Neural cell (in vitro differentiated cells): ENCODE measurements at regions not wholly inside any gene's neighbourhood (a gene's known extent, or its start where the extent isn't known, plus 50 kb on each side); places are given as distances from the start of the nearest gene placed in this dataset.

ENCODE experiments used
- H2AFZ ChIP-seq: fragments of 200-600, 300-800 bp; sonication (generic), shearing (Covaris generic); 2 replicates; pipeline ENCODE4 v1.6.0; 2014; ENCODE audit warnings: low read depth, mild to moderate bottlenecking, antibody characterized with exemption, low read length, moderate library complexity
- H3F3A ChIP-seq: fragments of 200-600 bp; shearing (Covaris generic); 2 replicates; pipeline ENCODE4 v1.6.1; 2016; ENCODE audit warnings: mild to moderate bottlenecking, moderate library complexity, mixed read lengths, antibody characterized with exemption, low read length; ENCODE audit not compliant: insufficient read depth, poor library complexity, severe bottlenecking
- H3K27ac ChIP-seq: fragments of 200-600, 300-800 bp; sonication (generic), shearing (Covaris generic); 2 replicates; pipeline ENCODE4 v1.5.1; 2014; ENCODE audit warnings: mild to moderate bottlenecking, low read length, moderate library complexity
- H3K27me3 ChIP-seq: fragments of 300-800, 200-600 bp; sonication (generic), shearing (Covaris generic); 2 replicates; pipeline ENCODE4 v1.6.0; 2014; ENCODE audit warnings: mild to moderate bottlenecking, low read depth, low read length, moderate library complexity; ENCODE audit not compliant: insufficient read depth
- H3K36me3 ChIP-seq: fragments of 300-800, 200-600 bp; sonication (generic), shearing (Covaris generic); 2 replicates; pipeline ENCODE4 v1.5.1; 2014; ENCODE audit warnings: mild to moderate bottlenecking, antibody characterized with exemption, low read length, moderate library complexity; ENCODE audit not compliant: insufficient read depth
- H3K4me2 ChIP-seq: fragments of 300-800, 200-600 bp; sonication (generic), shearing (Covaris generic); 2 replicates; pipeline ENCODE4 v1.6.0; 2014; ENCODE audit warnings: mild to moderate bottlenecking, low read length
- H3K4me3 ChIP-seq: fragments of 300-800, 200-600 bp; sonication (generic), shearing (Covaris generic); 2 replicates; pipeline ENCODE4 v1.5.1; 2014; ENCODE audit warnings: mild to moderate bottlenecking, low read length, moderate library complexity
- H3K79me2 ChIP-seq: fragments of 200-600 bp; shearing (Covaris generic); replicated peaks from 2 replicates; pipeline ENCODE4 v1.6.0; 2014; ENCODE audit warnings: mild to moderate bottlenecking, low read length, moderate library complexity; ENCODE audit not compliant: insufficient read depth
- H3K9ac ChIP-seq: fragments of 300-800, 200-600 bp; sonication (generic), shearing (Covaris generic); 2 replicates; pipeline ENCODE4 v1.6.1; 2016; ENCODE audit warnings: mild to moderate bottlenecking, low read length, mixed read lengths
- H3K9me2 ChIP-seq: fragments of 200-600 bp; shearing (Covaris generic); 2 replicates; pipeline ENCODE4 v1.6.1; 2016; ENCODE audit warnings: mild to moderate bottlenecking, low read length, mixed read lengths; ENCODE audit not compliant: insufficient read depth
- H3K9me3 ChIP-seq: fragments of 200-600, 300-800 bp; sonication (generic), shearing (Covaris generic); 2 replicates; pipeline ENCODE4 v1.6.1; 2016; ENCODE audit warnings: mild to moderate bottlenecking, mixed run types, low read length, moderate library complexity, mixed read lengths
- H4K20me1 ChIP-seq: fragments of 200-600 bp; shearing (Covaris generic); 2 replicates; pipeline ENCODE4 v1.6.1; 2016; ENCODE audit warnings: mild to moderate bottlenecking, mixed run types; ENCODE audit not compliant: insufficient read depth
- EP300 ChIP-seq: fragments of 450-650 bp; conservative IDR thresholded peaks from 2 replicates; pipeline ENCODE4 v1.6.1; 2014; ENCODE audit warnings: antibody characterized with exemption, mild to moderate bottlenecking, moderate library complexity; ENCODE audit not compliant: poor library complexity, severe bottlenecking
- EZH2 ChIP-seq: fragments of 200-600, 300-800 bp; shearing (Covaris generic), sonication (generic); IDR thresholded peaks from 2 replicates; pipeline ENCODE4 v1.6.1; 2014; ENCODE audit warnings: antibody characterized with exemption, low read length, borderline replicate concordance, mild to moderate bottlenecking; ENCODE audit not compliant: insufficient read depth, poor library complexity, severe bottlenecking
- MXI1 ChIP-seq: fragments of 450-650 bp; conservative IDR thresholded peaks from 2 replicates; pipeline ENCODE4 v1.6.1; 2014; ENCODE audit warnings: antibody characterized with exemption, mild to moderate bottlenecking; ENCODE audit not compliant: poor library complexity, severe bottlenecking
- POLR2AphosphoS5 ChIP-seq: IDR thresholded peaks from 2 replicates; pipeline ENCODE4 v1.6.1; 2012
- RAD21 ChIP-seq: fragments of 450-650 bp; conservative IDR thresholded peaks from 2 replicates; pipeline ENCODE4 v1.6.1; 2014; ENCODE audit warnings: antibody characterized with exemption, mild to moderate bottlenecking, moderate library complexity
- SMC3 ChIP-seq: fragments of 450-650 bp; conservative IDR thresholded peaks from 2 replicates; pipeline ENCODE4 v1.6.1; 2014; ENCODE audit warnings: antibody characterized with exemption, mild to moderate bottlenecking, moderate library complexity; ENCODE audit not compliant: poor library complexity
- TAF1 ChIP-seq: IDR thresholded peaks from 2 replicates; pipeline ENCODE4 v1.6.1; 2012; ENCODE audit warnings: low read depth
- TF ChIP-seq, protein P1 (sequence below): IDR thresholded peaks from 2 replicates; pipeline ENCODE4 v1.6.1; 2012; ENCODE audit warnings: borderline replicate concordance
- TF ChIP-seq, protein P2 (sequence below): fragments of 450-650 bp; IDR thresholded peaks from 2 replicates; pipeline ENCODE4 v1.5.1; 2014; ENCODE audit warnings: antibody characterized with exemption, mild to moderate bottlenecking, moderate library complexity; ENCODE audit not compliant: poor library complexity, severe bottlenecking

DNA sequence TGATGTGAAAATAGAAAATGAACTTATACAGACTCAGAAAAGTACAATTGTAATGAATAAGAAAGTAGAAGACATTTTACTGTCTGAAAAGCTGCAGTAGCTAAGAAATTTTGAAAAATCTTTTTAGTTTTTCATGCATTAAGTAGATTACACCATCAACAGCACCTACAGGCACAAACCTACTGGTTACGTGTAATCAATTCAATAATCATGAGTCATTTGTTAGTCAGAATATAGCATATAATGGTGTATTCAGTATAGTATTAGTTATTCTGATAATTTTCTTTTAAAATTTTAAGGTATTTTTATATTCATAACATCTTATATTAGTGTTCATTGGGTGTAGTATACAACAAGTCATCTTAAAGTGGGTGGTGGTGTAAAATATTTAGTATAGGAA is 550.5 kb upstream of the GBE1 start:
- no peaks in the 10 kb centered on the region for H3K9me3 ChIP-seq
- TF ChIP-seq TAF1 (no peak), EP300 (no peak), POLR2AphosphoS5 (no peak), EZH2 (no peak), SMC3 (no peak), MXI1 (no peak), RAD21 (no peak)
- TF ChIP-seq, protein P1, sequence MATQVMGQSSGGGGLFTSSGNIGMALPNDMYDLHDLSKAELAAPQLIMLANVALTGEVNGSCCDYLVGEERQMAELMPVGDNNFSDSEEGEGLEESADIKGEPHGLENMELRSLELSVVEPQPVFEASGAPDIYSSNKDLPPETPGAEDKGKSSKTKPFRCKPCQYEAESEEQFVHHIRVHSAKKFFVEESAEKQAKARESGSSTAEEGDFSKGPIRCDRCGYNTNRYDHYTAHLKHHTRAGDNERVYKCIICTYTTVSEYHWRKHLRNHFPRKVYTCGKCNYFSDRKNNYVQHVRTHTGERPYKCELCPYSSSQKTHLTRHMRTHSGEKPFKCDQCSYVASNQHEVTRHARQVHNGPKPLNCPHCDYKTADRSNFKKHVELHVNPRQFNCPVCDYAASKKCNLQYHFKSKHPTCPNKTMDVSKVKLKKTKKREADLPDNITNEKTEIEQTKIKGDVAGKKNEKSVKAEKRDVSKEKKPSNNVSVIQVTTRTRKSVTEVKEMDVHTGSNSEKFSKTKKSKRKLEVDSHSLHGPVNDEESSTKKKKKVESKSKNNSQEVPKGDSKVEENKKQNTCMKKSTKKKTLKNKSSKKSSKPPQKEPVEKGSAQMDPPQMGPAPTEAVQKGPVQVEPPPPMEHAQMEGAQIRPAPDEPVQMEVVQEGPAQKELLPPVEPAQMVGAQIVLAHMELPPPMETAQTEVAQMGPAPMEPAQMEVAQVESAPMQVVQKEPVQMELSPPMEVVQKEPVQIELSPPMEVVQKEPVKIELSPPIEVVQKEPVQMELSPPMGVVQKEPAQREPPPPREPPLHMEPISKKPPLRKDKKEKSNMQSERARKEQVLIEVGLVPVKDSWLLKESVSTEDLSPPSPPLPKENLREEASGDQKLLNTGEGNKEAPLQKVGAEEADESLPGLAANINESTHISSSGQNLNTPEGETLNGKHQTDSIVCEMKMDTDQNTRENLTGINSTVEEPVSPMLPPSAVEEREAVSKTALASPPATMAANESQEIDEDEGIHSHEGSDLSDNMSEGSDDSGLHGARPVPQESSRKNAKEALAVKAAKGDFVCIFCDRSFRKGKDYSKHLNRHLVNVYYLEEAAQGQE, result no peak
- TF ChIP-seq, protein P2, sequence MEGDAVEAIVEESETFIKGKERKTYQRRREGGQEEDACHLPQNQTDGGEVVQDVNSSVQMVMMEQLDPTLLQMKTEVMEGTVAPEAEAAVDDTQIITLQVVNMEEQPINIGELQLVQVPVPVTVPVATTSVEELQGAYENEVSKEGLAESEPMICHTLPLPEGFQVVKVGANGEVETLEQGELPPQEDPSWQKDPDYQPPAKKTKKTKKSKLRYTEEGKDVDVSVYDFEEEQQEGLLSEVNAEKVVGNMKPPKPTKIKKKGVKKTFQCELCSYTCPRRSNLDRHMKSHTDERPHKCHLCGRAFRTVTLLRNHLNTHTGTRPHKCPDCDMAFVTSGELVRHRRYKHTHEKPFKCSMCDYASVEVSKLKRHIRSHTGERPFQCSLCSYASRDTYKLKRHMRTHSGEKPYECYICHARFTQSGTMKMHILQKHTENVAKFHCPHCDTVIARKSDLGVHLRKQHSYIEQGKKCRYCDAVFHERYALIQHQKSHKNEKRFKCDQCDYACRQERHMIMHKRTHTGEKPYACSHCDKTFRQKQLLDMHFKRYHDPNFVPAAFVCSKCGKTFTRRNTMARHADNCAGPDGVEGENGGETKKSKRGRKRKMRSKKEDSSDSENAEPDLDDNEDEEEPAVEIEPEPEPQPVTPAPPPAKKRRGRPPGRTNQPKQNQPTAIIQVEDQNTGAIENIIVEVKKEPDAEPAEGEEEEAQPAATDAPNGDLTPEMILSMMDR, result no peak

DNA sequence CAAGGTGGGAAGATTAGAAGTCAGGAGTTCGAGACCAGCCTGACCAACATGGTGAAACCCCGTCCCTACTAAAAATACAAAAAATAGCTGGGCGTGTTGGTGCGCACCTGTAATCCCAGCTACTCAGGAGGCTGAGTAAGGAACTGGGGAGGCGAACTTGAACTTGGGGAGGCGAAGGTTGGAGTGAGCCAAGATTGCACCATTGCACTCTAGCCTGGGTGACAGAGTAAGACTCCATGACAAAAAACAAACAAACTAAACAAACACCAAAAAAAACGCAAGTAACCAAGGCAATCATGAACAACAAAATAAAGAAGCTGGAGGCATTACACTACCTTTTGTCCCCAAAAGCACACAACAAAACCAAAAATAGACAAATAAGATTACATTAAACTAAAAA is 547.3 kb upstream of the GBE1 start:
- Histone ChIP-seq H2AFZ (no peak overlapping the region), H3K4me2 (no peak overlapping the region), H3K79me2 (no peaks in the 10 kb centered on the region), H3K36me3 (no peaks in the 10 kb centered on the region), H3K27ac (no peak overlapping the region), H3K4me3 (no peak overlapping the region), H3K9me2 (no peaks in the 10 kb centered on the region), H4K20me1 (no peaks in the 10 kb centered on the region), H3F3A (no peaks in the 10 kb centered on the region), H3K27me3 (no peaks in the 10 kb centered on the region), H3K9ac (no peak overlapping the region), H3K9me3 (no peaks in the 10 kb centered on the region)
- no peak for TF ChIP-seq SMC3
- no peak for TF ChIP-seq EP300

More for the DNA sequence above, 550.5 kb upstream of the GBE1 start:
- Histone ChIP-seq H3K4me3 (no peak overlapping the region), H4K20me1 (no peaks in the 10 kb centered on the region), H3K9me2 (no peaks in the 10 kb centered on the region), H3F3A (no peaks in the 10 kb centered on the region), H2AFZ (no peak overlapping the region), H3K27me3 (no peaks in the 10 kb centered on the region), H3K9ac (no peak overlapping the region), H3K27ac (no peak overlapping the region), H3K36me3 (no peaks in the 10 kb centered on the region), H3K4me2 (no peak overlapping the region), H3K79me2 (no peaks in the 10 kb centered on the region)

DNA sequence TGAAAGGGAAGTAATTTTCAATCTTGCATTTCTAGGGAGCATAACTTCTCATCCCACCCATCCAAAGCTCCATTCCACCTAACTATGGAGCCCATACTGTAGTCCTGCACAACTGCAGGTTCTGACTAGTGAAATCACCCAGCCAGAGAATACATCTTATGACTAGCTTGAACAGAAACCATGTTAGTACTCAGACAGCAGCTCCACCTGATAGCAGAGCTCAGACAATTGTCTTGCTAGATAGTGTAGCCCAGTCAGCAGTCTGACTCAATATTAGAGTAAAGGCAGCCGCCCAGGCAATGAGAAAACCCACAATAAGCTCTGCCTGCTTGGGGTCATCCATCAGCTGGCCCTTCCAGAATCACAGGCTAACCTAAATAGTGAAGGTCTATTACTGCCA is 544.7 kb upstream of the GBE1 start:
- no peak overlapping the region for H3K9ac ChIP-seq
- no peaks in the 10 kb centered on the region for H3F3A ChIP-seq
- no peaks in the 10 kb centered on the region for H3K27me3 ChIP-seq
- H3K4me3 ChIP-seq, result no peak overlapping the region
- no peak overlapping the region for H3K27ac ChIP-seq
- TF ChIP-seq EP300, result no peak
- no peak for TF ChIP-seq EZH2
- H3K9me3 ChIP-seq, result no peaks in the 10 kb centered on the region
- no peaks in the 10 kb centered on the region for H4K20me1 ChIP-seq
- no peak overlapping the region for H3K4me2 ChIP-seq
- no peaks in the 10 kb centered on the region for H3K79me2 ChIP-seq
- no peaks in the 10 kb centered on the region for H3K9me2 ChIP-seq
- H3K36me3 ChIP-seq, result no peaks in the 10 kb centered on the region
- no peak overlapping the region for H2AFZ ChIP-seq
